ENCODE measurements at regions not wholly inside any gene's neighbourhood (a gene's known extent, or its start where the extent isn't known, plus 50 kb on each side); places are given as distances from the start of the nearest gene placed in this dataset.

DNA sequence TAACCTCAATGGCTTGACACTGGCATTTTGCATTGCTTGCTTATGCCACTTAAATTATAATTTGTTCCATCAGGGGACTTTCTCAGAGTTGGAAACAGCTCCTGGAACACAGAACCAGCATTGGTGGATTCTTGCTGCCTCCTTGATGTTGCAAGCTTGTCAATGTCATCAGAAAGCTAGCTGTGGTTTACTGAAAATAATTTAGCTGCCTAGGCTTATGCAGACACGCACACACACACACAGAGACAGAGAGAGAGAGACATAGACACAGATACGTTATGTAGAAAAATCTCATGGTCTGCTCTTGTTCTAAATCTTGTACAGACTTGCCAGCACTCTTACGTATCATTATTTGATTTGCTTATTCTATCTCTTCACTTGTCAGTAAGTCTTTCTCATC lies 78.0 kb downstream of the HMHB1 start:
- H3K4me1 Mint-ChIP-seq = no peaks in the 10 kb centered on the region
- ATAC-seq (no peak), DNase-seq (no peak)
- no peaks in the 10 kb centered on the region for H3K36me3 Mint-ChIP-seq (ENCODE audit: low read depth)
- peaks cover 16% of the 10 kb centered on the region for H3K27me3 Mint-ChIP-seq
- H3K4me3 Mint-ChIP-seq = no peak overlapping the region
- no peak overlapping the region for H3K27ac Mint-ChIP-seq
- no peaks in the 10 kb centered on the region for H3K9me3 ChIP-seq (ENCODE audit: control insufficient read depth, low read length, poor library complexity, severe bottlenecking)

DNA sequence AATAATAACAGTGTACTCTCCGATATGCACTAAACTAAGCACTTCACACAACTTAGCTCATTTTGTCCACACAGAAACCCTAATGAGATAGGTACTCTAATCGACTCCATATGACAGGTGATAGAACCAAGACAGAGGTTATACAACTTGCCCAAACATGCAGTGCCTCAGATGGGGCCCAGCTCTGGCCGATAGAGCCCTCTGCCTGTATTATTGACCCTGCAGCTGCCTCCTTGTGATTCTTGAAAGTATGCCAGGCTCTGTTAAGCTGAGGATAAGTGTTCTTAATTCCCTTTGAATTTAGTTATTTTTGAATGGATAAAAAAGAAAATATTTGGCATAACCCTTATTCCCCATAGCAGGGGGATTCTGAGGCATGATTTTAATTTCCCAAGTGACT lies 78.5 kb downstream of the HMHB1 start:
- DNase-seq = no peak
- H3K27ac Mint-ChIP-seq = no peak overlapping the region
- H3K4me3 Mint-ChIP-seq = no peak overlapping the region
- no peak for ATAC-seq
- H3K9me3 ChIP-seq (ENCODE audit: control insufficient read depth, low read length, poor library complexity, severe bottlenecking) = no peaks in the 10 kb centered on the region
- no peaks in the 10 kb centered on the region for H3K4me1 Mint-ChIP-seq
- H3K27me3 Mint-ChIP-seq = peaks cover 16% of the 10 kb centered on the region
- H3K36me3 Mint-ChIP-seq (ENCODE audit: low read depth) = no peaks in the 10 kb centered on the region

- H3K9me3 ChIP-seq (ENCODE audit: control insufficient read depth, low read length, poor library complexity, severe bottlenecking) = no peaks in the 10 kb centered on the region
- ATAC-seq (no peak), DNase-seq (no peak)
- Mint-ChIP-seq H3K27me3 (peaks cover 9% of the 10 kb centered on the region), H3K4me3 (no peak overlapping the region), H3K4me1 (peaks cover 2% of the 10 kb centered on the region), H3K27ac (no peak overlapping the region), H3K36me3 (ENCODE audit: low read depth) (no peaks in the 10 kb centered on the region)
Measured at GRCh38 chr5:143892271-143892670, 80.3 kb downstream of the HMHB1 start.

- Mint-ChIP-seq H3K4me1 (peaks cover 5% of the 10 kb centered on the region), H3K27ac (no peak overlapping the region), H3K4me3 (no peak overlapping the region), H3K36me3 (ENCODE audit: low read depth) (no peaks in the 10 kb centered on the region), H3K27me3 (peaks cover 7% of the 10 kb centered on the region)
- H3K9me3 ChIP-seq (ENCODE audit: control insufficient read depth, low read length, poor library complexity, severe bottlenecking) = no peaks in the 10 kb centered on the region
- ATAC-seq (no peak), DNase-seq (no peak)
Measured at GRCh38 chr5:143892908-143893307, 80.9 kb downstream of the HMHB1 start.

- no peaks in the 10 kb centered on the region for H3K9me3 ChIP-seq (ENCODE audit: control insufficient read depth, low read length, poor library complexity, severe bottlenecking)
- Mint-ChIP-seq H3K27me3 (peaks cover 7% of the 10 kb centered on the region), H3K36me3 (ENCODE audit: low read depth) (no peaks in the 10 kb centered on the region), H3K4me1 (peaks cover 11% of the 10 kb centered on the region), H3K27ac (no peak overlapping the region), H3K4me3 (no peak overlapping the region)
- ATAC-seq = no peak
- no peak for DNase-seq
Measured at GRCh38 chr5:143893638-143894037, 81.7 kb downstream of the HMHB1 start.

GRCh38 chr5:143896516-143896915 lies 84.6 kb downstream of the HMHB1 start:
- no peaks in the 10 kb centered on the region for H3K27me3 Mint-ChIP-seq
- H3K36me3 Mint-ChIP-seq (ENCODE audit: low read depth) = peaks cover 2% of the 10 kb centered on the region
- no peak for DNase-seq
- no peaks in the 10 kb centered on the region for H3K9me3 ChIP-seq (ENCODE audit: control insufficient read depth, low read length, poor library complexity, severe bottlenecking)
- H3K27ac Mint-ChIP-seq = no peak overlapping the region
- ATAC-seq = no peak
- peaks cover 22% of the 10 kb centered on the region for H3K4me1 Mint-ChIP-seq
- no peak overlapping the region for H3K4me3 Mint-ChIP-seq

GRCh38 chr5:143896966-143897365 lies 85.0 kb downstream of the HMHB1 start:
- Mint-ChIP-seq H3K27ac (no peak overlapping the region), H3K27me3 (no peaks in the 10 kb centered on the region)
- ATAC-seq = no peak

DNA sequence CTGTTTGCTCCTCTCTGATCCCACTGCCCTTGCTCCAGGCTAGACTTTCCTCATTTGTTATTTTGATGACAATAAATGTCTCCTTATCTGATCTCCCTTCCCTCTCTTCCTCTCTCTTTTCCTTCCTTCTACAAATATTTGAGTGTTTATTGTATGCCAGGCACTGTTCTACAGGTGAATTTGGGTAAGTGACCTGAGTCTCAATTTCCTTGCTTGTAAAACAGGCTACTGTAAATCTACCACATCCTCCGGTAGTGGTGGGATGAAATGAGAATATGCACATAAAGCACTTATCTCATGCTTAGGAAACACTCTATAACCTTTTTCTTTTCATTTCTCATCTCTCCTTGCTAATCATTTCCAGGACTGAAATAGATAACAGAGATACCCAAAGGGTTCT lies 86.4 kb downstream of the HMHB1 start:
- H3K4me3 Mint-ChIP-seq = peak overlapping the region; percentile 60
- H3K9me3 ChIP-seq (ENCODE audit: control insufficient read depth, low read length, poor library complexity, severe bottlenecking) = no peaks in the 10 kb centered on the region
- H3K27ac Mint-ChIP-seq = peak overlapping the region; percentile 72
- H3K36me3 Mint-ChIP-seq (ENCODE audit: low read depth) = peaks cover 2% of the 10 kb centered on the region
- H3K27me3 Mint-ChIP-seq = no peaks in the 10 kb centered on the region
- ATAC-seq (no peak), DNase-seq (no peak)
- peaks cover 22% of the 10 kb centered on the region for H3K4me1 Mint-ChIP-seq

More at GRCh38 chr5:143896966-143897365, 85.0 kb downstream of the HMHB1 start:
- DNase-seq = no peak
- H3K9me3 ChIP-seq (ENCODE audit: control insufficient read depth, low read length, poor library complexity, severe bottlenecking) = no peaks in the 10 kb centered on the region
- Mint-ChIP-seq H3K4me3 (no peak overlapping the region), H3K36me3 (ENCODE audit: low read depth) (peaks cover 2% of the 10 kb centered on the region), H3K4me1 (peaks cover 22% of the 10 kb centered on the region)

- no peaks in the 10 kb centered on the region for H3K27me3 Mint-ChIP-seq
- peaks cover 22% of the 10 kb centered on the region for H3K4me1 Mint-ChIP-seq
- H3K27ac Mint-ChIP-seq = peak overlapping the region; percentile 72
- H3K36me3 Mint-ChIP-seq (ENCODE audit: low read depth) = peaks cover 2% of the 10 kb centered on the region
- H3K9me3 ChIP-seq (ENCODE audit: control insufficient read depth, low read length, poor library complexity, severe bottlenecking) = no peaks in the 10 kb centered on the region
- ATAC-seq (no peak), DNase-seq (no peak)
- H3K4me3 Mint-ChIP-seq = peak overlapping the region; percentile 60
Measured at GRCh38 chr5:143898916-143899591, 87.1 kb downstream of the HMHB1 start.

DNA sequence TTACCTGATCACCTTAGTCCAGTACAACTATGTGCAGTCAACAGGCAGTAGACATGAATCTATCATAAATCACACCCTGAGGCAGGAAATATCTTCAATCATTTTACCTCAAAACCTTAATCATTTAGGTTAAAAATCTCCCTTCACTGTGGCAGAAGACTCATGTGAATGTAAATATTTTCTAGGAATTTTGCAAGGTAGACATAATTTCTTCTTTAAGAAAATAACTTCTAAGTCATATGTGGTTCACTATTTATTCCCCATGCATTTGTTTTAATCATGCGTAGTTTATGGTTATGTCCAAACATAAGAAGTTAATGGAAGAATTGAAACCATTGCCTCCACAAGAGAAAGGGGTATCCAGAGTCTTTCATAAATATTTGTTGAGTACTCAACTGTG lies 97.0 kb downstream of the HMHB1 start:
- Mint-ChIP-seq H3K36me3 (ENCODE audit: low read depth) (no peaks in the 10 kb centered on the region), H3K27me3 (peaks cover 6% of the 10 kb centered on the region), H3K4me3 (no peak overlapping the region), H3K4me1 (no peaks in the 10 kb centered on the region), H3K27ac (no peak overlapping the region)
- ATAC-seq = no peak
- no peak for DNase-seq
- H3K9me3 ChIP-seq (ENCODE audit: control insufficient read depth, low read length, poor library complexity, severe bottlenecking) = no peaks in the 10 kb centered on the region

- Mint-ChIP-seq H3K4me1 (no peaks in the 10 kb centered on the region), H3K4me3 (no peak overlapping the region), H3K36me3 (ENCODE audit: low read depth) (no peaks in the 10 kb centered on the region), H3K27me3 (peaks cover 31% of the 10 kb centered on the region), H3K27ac (no peak overlapping the region)
- no peak for ATAC-seq
- H3K9me3 ChIP-seq (ENCODE audit: control insufficient read depth, low read length, poor library complexity, severe bottlenecking) = no peaks in the 10 kb centered on the region
- no peak for DNase-seq
Measured at GRCh38 chr5:143913008-143913752, 101.2 kb downstream of the HMHB1 start.

- Mint-ChIP-seq H3K4me1 (no peaks in the 10 kb centered on the region), H3K27ac (no peak overlapping the region), H3K4me3 (no peak overlapping the region), H3K27me3 (peaks cover 36% of the 10 kb centered on the region), H3K36me3 (ENCODE audit: low read depth) (no peaks in the 10 kb centered on the region)
- H3K9me3 ChIP-seq (ENCODE audit: control insufficient read depth, low read length, poor library complexity, severe bottlenecking) = no peaks in the 10 kb centered on the region
- ATAC-seq (no peak), DNase-seq (no peak)
Measured at GRCh38 chr5:143914756-143915155, 102.8 kb downstream of the HMHB1 start.

GRCh38 chr5:143916451-143916850 lies 104.5 kb downstream of the HMHB1 start:
- H3K27me3 Mint-ChIP-seq = peaks cover 36% of the 10 kb centered on the region
- H3K27ac Mint-ChIP-seq = no peak overlapping the region
- H3K36me3 Mint-ChIP-seq (ENCODE audit: low read depth) = no peaks in the 10 kb centered on the region
- ATAC-seq (no peak), DNase-seq (no peak)
- no peaks in the 10 kb centered on the region for H3K9me3 ChIP-seq (ENCODE audit: control insufficient read depth, low read length, poor library complexity, severe bottlenecking)
- no peaks in the 10 kb centered on the region for H3K4me1 Mint-ChIP-seq
- no peak overlapping the region for H3K4me3 Mint-ChIP-seq

GRCh38 chr5:143918961-143919360 lies 107.0 kb downstream of the HMHB1 start:
- H3K4me3 Mint-ChIP-seq = no peak overlapping the region
- H3K27ac Mint-ChIP-seq = no peak overlapping the region
- no peak for DNase-seq
- no peaks in the 10 kb centered on the region for H3K36me3 Mint-ChIP-seq (ENCODE audit: low read depth)
- H3K4me1 Mint-ChIP-seq = peaks cover 2% of the 10 kb centered on the region
- H3K27me3 Mint-ChIP-seq = peaks cover 30% of the 10 kb centered on the region
- ATAC-seq = no peak
- H3K9me3 ChIP-seq (ENCODE audit: control insufficient read depth, low read length, poor library complexity, severe bottlenecking) = no peaks in the 10 kb centered on the region

Measured in T-helper 17 cell (primary cell).